Kidney epithelial cell (primary cell): ENCODE measurements at regions not wholly inside any gene's neighbourhood (a gene's known extent, or its start where the extent isn't known, plus 50 kb on each side); places are given as distances from the start of the nearest gene placed in this dataset.

Experiments used
- DNase-seq: peaks from one replicate; pipeline ENCODE4 v3.0.0-alpha.2; 2010; ENCODE audit warnings: low read depth
- H3K27me3 ChIP-seq: 2 replicates; pipeline ENCODE4 v1.6.0; 2011; ENCODE audit warnings: low read length; ENCODE audit not compliant: control insufficient read depth, insufficient read depth
- H3K36me3 ChIP-seq: 2 replicates; pipeline ENCODE4 v1.5.1; 2011; ENCODE audit warnings: low read length; ENCODE audit not compliant: control insufficient read depth, insufficient read depth
- H3K4me3 ChIP-seq: 2 replicates; pipeline ENCODE4 v1.5.1; 2011; ENCODE audit warnings: low read depth, mild to moderate bottlenecking, control low read depth, low read length
- TF ChIP-seq, protein P1 (sequence below): IDR thresholded peaks from 2 replicates; pipeline ENCODE4 v1.5.1; 2011; ENCODE audit warnings: mild to moderate bottlenecking, moderate library complexity, low read length, control low read depth, inconsistent platforms; ENCODE audit not compliant: insufficient read depth, poor library complexity, severe bottlenecking

DNA sequence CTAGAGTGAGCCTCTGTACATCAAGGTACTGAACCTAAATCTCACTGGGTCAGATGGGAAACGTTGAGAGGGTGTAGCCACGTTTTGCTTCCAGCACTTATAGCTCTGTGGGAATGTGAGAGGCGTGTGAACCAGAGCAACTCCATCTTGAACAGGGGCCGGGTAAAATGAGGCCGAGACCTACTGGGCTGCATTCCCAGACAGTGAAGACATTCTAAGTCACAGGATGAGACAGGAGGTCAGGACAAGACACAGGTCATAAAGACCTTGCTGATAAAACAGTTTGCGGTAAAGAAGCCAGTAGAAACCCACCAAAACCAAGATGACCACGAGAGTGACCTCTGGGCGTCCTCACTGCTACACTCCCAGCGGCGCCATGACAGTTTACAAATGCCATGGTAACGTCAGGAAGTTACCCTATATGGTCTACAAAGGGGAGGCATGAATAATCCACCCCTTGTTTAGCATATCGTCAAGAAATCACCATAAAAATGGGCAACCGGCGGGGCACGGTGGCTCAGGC, 63.4 kb upstream of the NCOR2 start:
- H3K4me3 ChIP-seq: no peak overlapping the region
- DNase-seq: no peak
- H3K27me3 ChIP-seq: no peaks in the 10 kb centered on the region
- no peaks in the 10 kb centered on the region for H3K36me3 ChIP-seq
- TF ChIP-seq, protein P1, sequence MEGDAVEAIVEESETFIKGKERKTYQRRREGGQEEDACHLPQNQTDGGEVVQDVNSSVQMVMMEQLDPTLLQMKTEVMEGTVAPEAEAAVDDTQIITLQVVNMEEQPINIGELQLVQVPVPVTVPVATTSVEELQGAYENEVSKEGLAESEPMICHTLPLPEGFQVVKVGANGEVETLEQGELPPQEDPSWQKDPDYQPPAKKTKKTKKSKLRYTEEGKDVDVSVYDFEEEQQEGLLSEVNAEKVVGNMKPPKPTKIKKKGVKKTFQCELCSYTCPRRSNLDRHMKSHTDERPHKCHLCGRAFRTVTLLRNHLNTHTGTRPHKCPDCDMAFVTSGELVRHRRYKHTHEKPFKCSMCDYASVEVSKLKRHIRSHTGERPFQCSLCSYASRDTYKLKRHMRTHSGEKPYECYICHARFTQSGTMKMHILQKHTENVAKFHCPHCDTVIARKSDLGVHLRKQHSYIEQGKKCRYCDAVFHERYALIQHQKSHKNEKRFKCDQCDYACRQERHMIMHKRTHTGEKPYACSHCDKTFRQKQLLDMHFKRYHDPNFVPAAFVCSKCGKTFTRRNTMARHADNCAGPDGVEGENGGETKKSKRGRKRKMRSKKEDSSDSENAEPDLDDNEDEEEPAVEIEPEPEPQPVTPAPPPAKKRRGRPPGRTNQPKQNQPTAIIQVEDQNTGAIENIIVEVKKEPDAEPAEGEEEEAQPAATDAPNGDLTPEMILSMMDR: no peak

DNA sequence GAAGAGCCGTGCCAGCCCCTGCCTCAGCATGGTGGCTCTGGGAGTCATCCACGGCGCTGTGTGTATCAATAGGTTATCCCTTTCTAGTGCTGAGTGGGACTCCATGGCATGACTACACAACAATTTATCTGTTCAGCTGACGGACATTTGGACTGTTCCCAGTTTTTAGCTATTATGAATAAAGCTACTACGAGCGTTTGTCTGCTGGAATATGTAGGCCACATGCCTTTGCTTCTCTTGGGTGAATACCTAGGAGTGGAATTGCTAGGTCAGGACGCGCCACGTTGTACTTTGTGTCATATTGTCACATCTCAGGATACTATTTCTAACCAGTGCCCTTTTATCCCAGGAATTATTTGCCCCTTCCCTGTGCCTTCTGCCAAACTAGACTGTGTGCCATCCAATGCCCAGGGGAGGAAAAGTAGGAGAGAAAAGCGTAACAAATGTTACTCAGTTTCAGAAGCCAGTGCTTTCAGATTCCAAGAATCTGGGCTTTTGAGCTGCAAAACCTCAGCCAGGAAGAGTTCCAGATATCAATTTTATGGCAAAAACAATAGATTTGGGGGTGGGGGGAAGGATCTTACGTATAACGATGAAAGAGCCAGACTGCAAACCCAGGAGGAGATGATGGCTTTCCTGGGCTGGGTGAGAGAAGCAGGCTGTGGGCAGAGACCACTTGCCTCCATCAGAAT, 62.5 kb upstream of the NCOR2 start:
- DNase-seq: no peak
- Histone ChIP-seq H3K36me3 (no peaks in the 10 kb centered on the region), H3K4me3 (no peak overlapping the region), H3K27me3 (no peaks in the 10 kb centered on the region)
- TF ChIP-seq, protein P1: no peak

DNA sequence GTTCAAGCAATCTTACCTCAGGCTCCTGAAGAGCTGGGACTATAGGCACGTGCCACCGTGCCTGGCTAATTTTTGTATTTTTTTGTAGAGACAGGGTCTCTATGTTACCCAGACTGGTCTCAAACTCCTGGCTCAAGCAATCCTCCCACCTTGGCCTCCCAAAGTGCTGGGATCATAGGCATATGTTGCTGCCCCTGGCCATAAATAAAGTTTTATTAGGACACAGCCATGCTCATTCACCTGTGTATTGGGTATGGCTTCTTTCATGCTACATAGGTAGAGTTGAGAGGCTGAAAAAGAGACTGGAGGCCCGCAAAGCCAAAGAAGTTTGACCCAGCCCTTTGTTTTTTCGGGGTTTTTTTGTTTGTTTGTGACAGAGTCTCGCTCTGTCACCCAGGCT, 61.7 kb upstream of the NCOR2 start:
- TF ChIP-seq, protein P1: no peak
- Histone ChIP-seq H3K4me3 (no peak overlapping the region), H3K27me3 (no peaks in the 10 kb centered on the region), H3K36me3 (no peaks in the 10 kb centered on the region)
- no peak for DNase-seq

DNA sequence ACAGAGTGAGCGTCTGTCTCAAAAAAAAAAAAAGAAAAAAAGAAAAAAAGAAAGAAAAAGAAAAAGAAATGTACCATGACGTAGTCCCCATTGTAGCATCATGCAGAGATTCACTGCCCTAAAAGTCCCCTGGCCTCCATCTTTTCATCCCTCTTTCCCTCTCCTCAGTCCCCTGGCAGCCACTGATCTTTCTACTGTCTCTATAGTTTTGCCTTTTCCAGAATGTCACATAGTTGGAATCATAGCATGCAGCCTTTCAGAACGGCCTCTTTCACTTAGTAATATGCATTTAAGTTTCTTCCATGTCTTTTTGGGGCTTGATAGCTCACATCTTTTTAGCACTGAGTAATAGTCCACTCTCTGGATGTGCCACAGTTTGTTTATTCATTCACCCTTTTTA, 60.5 kb upstream of the NCOR2 start:
- Histone ChIP-seq H3K4me3 (no peak overlapping the region), H3K27me3 (no peaks in the 10 kb centered on the region), H3K36me3 (no peaks in the 10 kb centered on the region)
- TF ChIP-seq, protein P1: no peak
- no peak for DNase-seq

DNA sequence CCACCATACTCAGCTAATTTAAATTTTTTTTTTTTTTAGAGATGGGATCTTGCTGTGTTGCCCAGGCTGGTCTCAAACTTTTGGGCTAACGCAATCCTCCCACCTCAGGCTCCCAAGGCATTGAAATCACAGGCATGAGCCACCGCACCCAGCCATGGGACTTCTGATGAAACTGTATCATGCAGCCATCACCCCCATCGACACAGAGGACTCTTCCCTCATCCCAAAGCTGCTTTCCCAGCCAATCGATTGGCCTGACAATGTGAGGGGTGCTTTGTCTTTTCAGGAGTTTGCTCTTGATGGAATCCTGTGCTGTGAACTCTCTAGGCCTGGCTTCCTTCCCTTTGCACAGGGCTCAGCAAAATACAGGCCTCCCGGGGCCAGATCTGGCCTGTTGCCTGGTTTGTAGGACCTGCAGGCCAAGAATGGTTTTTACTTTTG, 59.6 kb upstream of the NCOR2 start:
- DNase-seq: no peak
- H3K4me3 ChIP-seq: no peak overlapping the region
- TF ChIP-seq, protein P1: no peak

DNA sequence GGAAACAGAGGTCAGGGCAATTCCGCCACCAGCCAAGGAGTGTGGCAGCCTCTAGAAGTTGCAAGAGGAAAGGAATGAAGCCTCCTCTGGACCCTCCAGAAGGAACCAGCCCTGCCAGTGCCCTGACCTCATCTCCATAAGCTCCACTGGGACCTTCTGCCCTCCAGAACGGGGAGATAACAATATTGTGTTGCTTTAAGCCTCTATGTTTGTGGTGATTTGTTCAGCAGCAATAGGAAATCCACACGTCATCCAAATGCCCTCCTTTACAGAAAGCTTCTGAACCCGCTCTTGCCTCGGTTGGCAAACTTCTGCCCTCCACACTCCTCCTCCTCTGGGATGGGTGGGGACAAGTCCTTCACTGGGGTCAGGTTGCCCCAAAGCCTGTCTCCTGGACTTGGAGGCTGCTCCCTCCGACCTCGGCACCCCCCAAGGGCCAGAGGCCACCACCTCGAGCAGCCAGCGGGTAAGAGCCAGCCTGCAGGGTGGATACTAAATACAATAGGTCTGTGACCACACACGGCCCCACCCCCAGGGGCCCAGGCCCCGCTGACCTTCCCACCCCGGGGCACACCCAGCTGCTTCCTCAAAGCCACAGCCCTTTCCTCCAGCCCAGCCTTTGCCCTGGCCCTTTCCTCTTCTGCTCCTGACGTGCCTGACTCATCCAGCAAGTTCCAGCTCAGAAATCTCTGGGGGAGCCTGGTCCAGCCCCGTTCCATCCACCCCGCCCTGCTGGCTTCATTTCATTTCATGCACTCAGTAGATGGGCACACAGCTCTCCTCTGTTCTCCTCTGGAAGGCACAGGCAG, 58.7 kb upstream of the NCOR2 start:
- TF ChIP-seq, protein P1: no peak
- H3K4me3 ChIP-seq: no peak overlapping the region
- DNase-seq: no peak

More for the DNA sequence above, 59.6 kb upstream of the NCOR2 start:
- Histone ChIP-seq H3K36me3 (no peaks in the 10 kb centered on the region), H3K27me3 (no peaks in the 10 kb centered on the region)

More for the DNA sequence above, 58.7 kb upstream of the NCOR2 start:
- Histone ChIP-seq H3K36me3 (no peaks in the 10 kb centered on the region), H3K27me3 (no peaks in the 10 kb centered on the region)
